Endothelial cell of umbilical vein (primary cell): ENCODE measurements at regions not wholly inside any gene's neighbourhood (a gene's known extent, or its start where the extent isn't known, plus 50 kb on each side); places are given as distances from the start of the nearest gene placed in this dataset.

Experiments
- BruUV-seq: library from RNA; stranded (reverse); fragments of 400-500 nt; replicated peaks from 2 replicates; lab custom pipeline; 2021; lab: Mats Ljungman, UMichigan
- CTCF ChIA-PET: fragments of 300-600, 350-600 bp; sonication (Branson Sonifier 250); formaldehyde crosslinking; loops from one replicate; lab custom pipeline; 2021; ENCODE audit warnings: antibody characterized with exemption, inconsistent platforms; lab: Charles Lee
- POLR2A ChIA-PET: fragments of 300-600, 350-600 bp; sonication (Branson Sonifier 250); formaldehyde crosslinking; loops from one replicate; lab custom pipeline; 2021; ENCODE audit warnings: antibody characterized with exemption, inconsistent platforms; lab: Charles Lee
- DNase-seq: peaks from one replicate; pipeline ENCODE4 v3.0.0-alpha.2; 2011; ENCODE audit warnings: low read depth, low spot score
- FAIRE-seq: peaks from 2 replicates; lab custom pipeline; 2011; peaks lifted over from hg19 to GRCh38; lab: Jason Lieb, UNC
- H2AFZ ChIP-seq: 2 replicates; pipeline ENCODE4 v1.6.0; 2012; ENCODE audit warnings: low read depth, low read length, control low read depth, inconsistent platforms
- H3K27ac ChIP-seq: 2 replicates; pipeline ENCODE4 v1.5.1; 2011; ENCODE audit warnings: low read depth, mild to moderate bottlenecking, control low read depth, low read length, moderate library complexity; ENCODE audit not compliant: insufficient read depth
- H3K27me3 ChIP-seq, 2 experiments: 2 replicates each; pipeline versions ENCODE4 v1.6.0 to v1.6.1; 2011; ENCODE audit warnings: low read length in 2 of 2, mixed read lengths in 1 of 2; ENCODE audit not compliant: control insufficient read depth in 2 of 2, insufficient read depth in 2 of 2
- H3K36me3 ChIP-seq, 2 experiments: 2 replicates in 1 of 2; 3 replicates in 1 of 2; pipeline ENCODE4 v1.5.1; 2011; ENCODE audit warnings: low read length in 2 of 2, mild to moderate bottlenecking in 1 of 2, moderate library complexity in 1 of 2; ENCODE audit not compliant: control insufficient read depth in 2 of 2, insufficient read depth in 2 of 2; ENCODE audit errors: extremely low read depth in 1 of 2
- H3K4me1 ChIP-seq: 3 replicates; pipeline ENCODE4 v1.5.1; 2011; ENCODE audit warnings: mild to moderate bottlenecking, low read length; ENCODE audit not compliant: control insufficient read depth, insufficient read depth; ENCODE audit errors: extremely low read depth
- H3K4me2 ChIP-seq: 2 replicates; pipeline ENCODE4 v1.6.1; 2011; ENCODE audit warnings: low read length, control low read depth, mixed read lengths; ENCODE audit not compliant: insufficient read depth
- H3K4me3 ChIP-seq, 3 experiments: fragments of 200-600 bp in 1 of 3; sonication (generic), shearing (Covaris generic) in 1 of 3; replicated peaks in 1 of 3; 2 replicates each; pipeline ENCODE4 v1.5.1; 2011 to 2016; ENCODE audit warnings: control low read depth in 3 of 3, low read length in 3 of 3, mild to moderate bottlenecking in 2 of 3, inconsistent platforms in 1 of 3, low read depth in 1 of 3, moderate library complexity in 1 of 3; ENCODE audit not compliant: insufficient read depth in 1 of 3
- H3K79me2 ChIP-seq: 2 replicates; pipeline ENCODE4 v1.6.0; 2012; ENCODE audit warnings: low read length, inconsistent platforms; ENCODE audit not compliant: control insufficient read depth, insufficient read depth
- H3K9ac ChIP-seq: replicated peaks from 2 replicates; pipeline ENCODE3; 2011; ENCODE audit warnings: low read length, control low read depth; ENCODE audit not compliant: insufficient read depth; ENCODE audit errors: extremely low read depth
- H3K9me1 ChIP-seq: replicated peaks from 3 replicates; pipeline ENCODE4 v1.6.0; 2011; ENCODE audit warnings: mild to moderate bottlenecking, low read length; ENCODE audit not compliant: control insufficient read depth, insufficient read depth; ENCODE audit errors: extremely low read depth
- H3K9me3 ChIP-seq: replicated peaks from 2 replicates; pipeline ENCODE4 v1.5.1; 2012; ENCODE audit warnings: low read length, inconsistent platforms; ENCODE audit not compliant: control insufficient read depth, insufficient read depth
- H4K20me1 ChIP-seq: replicated peaks from 2 replicates; pipeline ENCODE3; 2011; ENCODE audit warnings: mild to moderate bottlenecking, low read length; ENCODE audit not compliant: control insufficient read depth, insufficient read depth; ENCODE audit errors: extremely low read depth
- EZH2 ChIP-seq: IDR thresholded peaks from 2 replicates; pipeline ENCODE4 v1.6.1; 2012; ENCODE audit warnings: borderline replicate concordance, low read depth, mild to moderate bottlenecking, moderate library complexity, low read length, inconsistent platforms; ENCODE audit not compliant: severe bottlenecking
- FOS ChIP-seq: IDR thresholded peaks from 2 replicates; pipeline ENCODE4 v1.6.1; 2011; ENCODE audit warnings: mild to moderate bottlenecking, low read length, moderate library complexity, borderline replicate concordance; ENCODE audit not compliant: insufficient read depth
- GATA2 ChIP-seq: IDR thresholded peaks from 2 replicates; pipeline ENCODE4 v1.7.0; 2011; ENCODE audit warnings: low read depth, mild to moderate bottlenecking, moderate library complexity, mixed read lengths, low read length; ENCODE audit not compliant: insufficient read length, insufficient read depth
- JUN ChIP-seq: IDR thresholded peaks from 2 replicates; pipeline ENCODE4 v1.6.1; 2011; ENCODE audit warnings: borderline replicate concordance, low read depth; ENCODE audit not compliant: insufficient read length, insufficient read depth
- MYC ChIP-seq: IDR thresholded peaks from one replicate; pipeline ENCODE4 v1.6.1; 2011; ENCODE audit warnings: mild to moderate bottlenecking, low read depth, low read length
- POLR2A ChIP-seq: IDR thresholded peaks from 2 replicates; pipeline ENCODE4 v1.6.1; 2012; ENCODE audit warnings: low read depth, mild to moderate bottlenecking, control low read depth, low read length
- POLR2AphosphoS5 ChIP-seq: IDR thresholded peaks from 2 replicates; pipeline ENCODE4 v1.6.1; 2012; ENCODE audit warnings: low read depth, mild to moderate bottlenecking, control low read depth, low read length, moderate library complexity; ENCODE audit not compliant: insufficient read depth
- dilution Hi-C: fragments of 300-500 bp; cut with MboI; formaldehyde crosslinking; loops from one replicate; pipeline ENCODE4 v1.15.0; 2019; ENCODE audit warnings: low sequenced_read_pairs; ENCODE audit not compliant: extremely low pct_ligation_motif_present
- intact Hi-C: fragments of 100-400 bp; cut with micrococcal nuclease; formaldehyde crosslinking; loops from one replicate; pipeline ENCODE4 v1.10.0; 2022
- TF ChIP-seq, protein P1 (sequence below), 2 donors: IDR thresholded peaks; 1 replicate in 1 of 2; 2 replicates in 1 of 2; pipeline ENCODE4 v1.5.1; 2011; ENCODE audit warnings: low read length in 2 of 2, mild to moderate bottlenecking in 2 of 2, moderate library complexity in 2 of 2, control low read depth in 1 of 2, inconsistent platforms in 1 of 2, low read depth in 1 of 2; ENCODE audit not compliant: insufficient read depth in 1 of 2; ENCODE audit errors: extremely low read depth in 1 of 2
- TF ChIP-seq, protein P2 (sequence below): IDR thresholded peaks from 2 replicates; pipeline ENCODE4 v1.6.1; 2011; ENCODE audit not compliant: insufficient read depth, insufficient read length

DNA sequence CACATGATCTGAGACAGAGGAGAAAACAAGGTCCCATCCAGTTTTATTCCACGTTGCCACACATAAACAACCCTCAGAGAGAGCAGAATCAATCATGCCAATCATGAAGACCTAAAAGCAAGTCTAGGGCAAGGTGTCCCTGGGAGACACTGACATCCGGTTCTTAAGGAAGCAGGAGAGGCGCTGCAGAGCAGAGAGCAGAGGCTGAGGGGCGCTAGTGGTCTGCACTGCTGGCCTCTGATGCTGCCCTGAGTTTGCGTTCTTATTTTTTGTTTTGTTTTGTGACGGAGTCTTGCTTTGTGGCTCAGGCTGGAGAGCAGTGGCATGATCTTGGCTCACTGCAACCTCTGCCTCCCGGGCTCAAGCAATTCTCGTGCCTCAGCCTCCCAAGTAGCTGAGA lies 83.3 kb downstream of the SMIM21 start:
- Histone ChIP-seq H3K36me3 (no peaks in the 10 kb centered on the region), H3K27ac (no peak overlapping the region), H3K4me1 (no peaks in the 10 kb centered on the region), H4K20me1 (no peaks in the 10 kb centered on the region), H3K9me3 (no peaks in the 10 kb centered on the region), H3K27me3 (no peaks in the 10 kb centered on the region), H3K4me3 (no peak overlapping the region), H3K9ac (no peak overlapping the region), H2AFZ (no peak overlapping the region), H3K79me2 (no peaks in the 10 kb centered on the region), H3K9me1 (no peaks in the 10 kb centered on the region), H3K4me2 (no peak overlapping the region)
- no peak for DNase-seq
- BruUV-seq: no TSS peak
- intact Hi-C loops (no loop called here), dilution Hi-C loops (no loop called here)
- POLR2A ChIA-PET: no interaction called here
- CTCF ChIA-PET: no interaction called here
- no peak for TF ChIP-seq POLR2A
- no peak for TF ChIP-seq MYC
- TF ChIP-seq, protein P1, sequence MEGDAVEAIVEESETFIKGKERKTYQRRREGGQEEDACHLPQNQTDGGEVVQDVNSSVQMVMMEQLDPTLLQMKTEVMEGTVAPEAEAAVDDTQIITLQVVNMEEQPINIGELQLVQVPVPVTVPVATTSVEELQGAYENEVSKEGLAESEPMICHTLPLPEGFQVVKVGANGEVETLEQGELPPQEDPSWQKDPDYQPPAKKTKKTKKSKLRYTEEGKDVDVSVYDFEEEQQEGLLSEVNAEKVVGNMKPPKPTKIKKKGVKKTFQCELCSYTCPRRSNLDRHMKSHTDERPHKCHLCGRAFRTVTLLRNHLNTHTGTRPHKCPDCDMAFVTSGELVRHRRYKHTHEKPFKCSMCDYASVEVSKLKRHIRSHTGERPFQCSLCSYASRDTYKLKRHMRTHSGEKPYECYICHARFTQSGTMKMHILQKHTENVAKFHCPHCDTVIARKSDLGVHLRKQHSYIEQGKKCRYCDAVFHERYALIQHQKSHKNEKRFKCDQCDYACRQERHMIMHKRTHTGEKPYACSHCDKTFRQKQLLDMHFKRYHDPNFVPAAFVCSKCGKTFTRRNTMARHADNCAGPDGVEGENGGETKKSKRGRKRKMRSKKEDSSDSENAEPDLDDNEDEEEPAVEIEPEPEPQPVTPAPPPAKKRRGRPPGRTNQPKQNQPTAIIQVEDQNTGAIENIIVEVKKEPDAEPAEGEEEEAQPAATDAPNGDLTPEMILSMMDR (IDR thresholded peaks at IDR 0.05; ENCODE audit: extremely low read depth in 1 of 2, insufficient read depth in 1 of 2, low read depth in 1 of 2, low read length in 2 of 2): no peak
- TF ChIP-seq JUN: no peak
- FAIRE-seq: no peak

DNA sequence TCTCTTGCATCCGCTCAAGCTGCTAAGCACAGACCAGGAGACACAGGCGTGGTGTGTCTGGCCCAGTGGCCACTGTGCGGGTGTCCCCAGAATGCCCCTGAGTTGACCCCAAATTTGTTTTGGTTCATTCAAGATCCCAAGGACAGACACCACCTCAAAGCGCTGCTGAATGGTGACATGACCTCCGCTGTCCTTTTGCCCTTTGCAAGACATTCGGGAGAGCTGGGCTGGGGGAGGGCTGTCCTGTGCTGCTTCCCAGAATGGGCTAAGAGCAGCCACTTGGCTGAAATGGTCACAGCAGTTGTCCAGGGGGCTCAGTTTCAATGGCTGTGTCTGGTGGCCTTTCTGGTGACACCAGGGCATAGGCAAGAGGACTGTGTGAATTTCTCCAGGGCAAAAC lies 84.1 kb downstream of the SMIM21 start:
- Histone ChIP-seq H3K27me3 (no peaks in the 10 kb centered on the region), H3K4me3 (no peak overlapping the region), H3K4me2 (no peak overlapping the region), H4K20me1 (no peaks in the 10 kb centered on the region), H3K9ac (no peak overlapping the region), H2AFZ (no peak overlapping the region), H3K9me3 (no peaks in the 10 kb centered on the region), H3K27ac (no peak overlapping the region), H3K36me3 (no peaks in the 10 kb centered on the region), H3K79me2 (no peaks in the 10 kb centered on the region), H3K9me1 (no peaks in the 10 kb centered on the region), H3K4me1 (no peaks in the 10 kb centered on the region)
- BruUV-seq: no TSS peak
- ChIA-PET CTCF (no interaction called here), POLR2A (no interaction called here)
- DNase-seq: no peak
- TF ChIP-seq POLR2AphosphoS5 (no peak), EZH2 (no peak), MYC (no peak), FOS (no peak), JUN (no peak), GATA2 (no peak), POLR2A (no peak)
- TF ChIP-seq, protein P2, sequence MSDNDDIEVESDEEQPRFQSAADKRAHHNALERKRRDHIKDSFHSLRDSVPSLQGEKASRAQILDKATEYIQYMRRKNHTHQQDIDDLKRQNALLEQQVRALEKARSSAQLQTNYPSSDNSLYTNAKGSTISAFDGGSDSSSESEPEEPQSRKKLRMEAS: no peak
- TF ChIP-seq, protein P1 (IDR thresholded peaks at IDR 0.05; ENCODE audit: extremely low read depth in 1 of 2, insufficient read depth in 1 of 2, low read depth in 1 of 2, low read length in 2 of 2): no peak
- intact Hi-C loops (no loop called here), dilution Hi-C loops (no loop called here)
- no peak for FAIRE-seq
